ENCODE measurements at regions not wholly inside any gene's neighbourhood (a gene's known extent, or its start where the extent isn't known, plus 50 kb on each side); places are given as distances from the start of the nearest gene placed in this dataset.

- no peak for TF ChIP-seq EZH2phosphoT487 (IDR thresholded peaks at IDR 0.05; ENCODE audit: low read depth)
- TF ChIP-seq CTCF (IDR thresholded peaks at IDR 0.05; ENCODE audit: low read depth, low read length): no peak
Observed at GRCh38 chr2:12412898-12413305, 303.8 kb upstream of the TRIB2 start.
